PC-9 (cell line): ENCODE measurements at regions not wholly inside any gene's neighbourhood (a gene's known extent, or its start where the extent isn't known, plus 50 kb on each side); places are given as distances from the start of the nearest gene placed in this dataset.
"Not testable (repeated sequence)": the region's sequence is repeated elsewhere in the genome, so short reads cannot be mapped to it uniquely, and the experiment has no call there.

Source experiments
- CTCF ChIP-seq: fragments of 200-600 bp; sonication (generic); conservative IDR thresholded peaks from 2 replicates; pipeline ENCODE4 v1.6.1; 2017; ENCODE audit warnings: mixed run types, antibody characterized with exemption, mild to moderate bottlenecking, moderate library complexity
- EZH2 ChIP-seq: fragments of 200-600 bp; sonication (generic); IDR thresholded peaks from 2 replicates; pipeline ENCODE4 v1.8.0; 2017; ENCODE audit warnings: antibody characterized with exemption, low read depth

DNA sequence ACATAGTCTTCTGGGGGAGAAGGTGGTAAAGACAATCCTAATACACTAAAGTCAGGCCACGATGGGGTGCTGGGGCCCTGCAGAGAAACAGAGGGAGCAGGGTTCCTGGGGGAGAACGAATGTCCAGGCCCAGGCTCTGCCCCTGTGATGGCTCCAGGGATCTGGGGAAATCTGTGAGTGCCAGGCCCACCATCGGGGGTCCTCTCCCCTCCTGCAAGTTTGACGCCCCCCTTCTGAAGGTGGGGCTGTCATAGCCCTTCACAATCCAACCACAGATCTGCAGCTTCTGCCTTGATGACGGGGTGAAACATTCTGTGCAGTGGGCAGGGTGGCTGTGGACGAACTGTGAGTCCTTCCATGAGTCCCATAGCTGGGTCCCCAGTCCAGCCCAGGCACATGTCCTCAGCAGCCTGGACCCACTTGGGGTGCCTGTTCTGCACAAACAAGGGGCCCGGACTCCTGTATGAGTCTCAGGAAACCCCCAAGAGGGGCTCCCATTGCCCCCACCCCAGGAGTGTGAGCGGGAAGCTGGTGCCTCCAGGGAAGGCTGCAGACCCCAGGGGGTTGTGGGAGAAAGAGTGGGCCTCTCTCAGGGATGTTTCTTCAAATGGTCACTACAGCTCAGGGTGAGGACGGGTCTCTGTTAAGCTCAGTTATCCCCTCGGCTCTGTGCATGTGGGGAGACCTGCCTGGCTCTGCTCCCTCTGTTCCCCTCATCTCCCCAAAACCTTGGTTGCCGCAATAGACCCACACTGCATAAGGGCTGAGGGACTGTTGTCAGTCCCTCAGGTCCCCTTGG lies 134.3 kb downstream of the TNFRSF13B start:
- TF ChIP-seq CTCF, EZH2: not testable (repeated sequence)
